ENCODE measurements at regions not wholly inside any gene's neighbourhood (a gene's known extent, or its start where the extent isn't known, plus 50 kb on each side); places are given as distances from the start of the nearest gene placed in this dataset.
"Not testable (repeated sequence)": the region's sequence is repeated elsewhere in the genome, so short reads cannot be mapped to it uniquely, and the experiment has no call there.

DNA sequence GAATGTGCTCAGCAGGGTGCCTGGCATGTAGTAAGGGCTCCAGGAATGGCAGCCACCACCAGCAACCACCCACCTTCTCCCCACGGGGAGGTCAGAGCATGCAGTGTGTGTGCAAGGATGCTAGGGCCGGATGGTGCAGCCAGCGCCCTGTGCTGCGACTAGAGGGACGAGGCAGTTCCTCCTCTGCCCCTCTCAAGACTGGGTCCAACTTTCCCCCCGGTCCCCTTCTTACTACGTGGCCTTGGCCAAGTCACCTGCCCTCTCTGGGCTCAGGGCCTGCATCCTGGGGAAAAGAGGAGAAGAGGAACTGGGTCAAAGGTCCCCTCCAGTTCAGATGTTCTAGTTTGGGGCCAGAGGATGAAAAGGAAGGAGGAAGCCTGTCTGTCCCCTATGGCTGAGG, 71.6 kb upstream of the TARDBP start:
- H3K36me3 Mint-ChIP-seq (ENCODE audit: low read depth) = no peaks in the 10 kb centered on the region
- H3K9me3 Mint-ChIP-seq = no peaks in the 10 kb centered on the region
- H3K4me1 Mint-ChIP-seq (ENCODE audit: low read depth) = peaks cover 39% of the 10 kb centered on the region
- H3K27me3 Mint-ChIP-seq = peaks cover 53% of the 10 kb centered on the region
- intact Hi-C loops (cut with micrococcal nuclease) = no loop called here
- no peak overlapping the region for H3K27ac Mint-ChIP-seq
- no peak overlapping the region for H3K4me3 Mint-ChIP-seq

DNA sequence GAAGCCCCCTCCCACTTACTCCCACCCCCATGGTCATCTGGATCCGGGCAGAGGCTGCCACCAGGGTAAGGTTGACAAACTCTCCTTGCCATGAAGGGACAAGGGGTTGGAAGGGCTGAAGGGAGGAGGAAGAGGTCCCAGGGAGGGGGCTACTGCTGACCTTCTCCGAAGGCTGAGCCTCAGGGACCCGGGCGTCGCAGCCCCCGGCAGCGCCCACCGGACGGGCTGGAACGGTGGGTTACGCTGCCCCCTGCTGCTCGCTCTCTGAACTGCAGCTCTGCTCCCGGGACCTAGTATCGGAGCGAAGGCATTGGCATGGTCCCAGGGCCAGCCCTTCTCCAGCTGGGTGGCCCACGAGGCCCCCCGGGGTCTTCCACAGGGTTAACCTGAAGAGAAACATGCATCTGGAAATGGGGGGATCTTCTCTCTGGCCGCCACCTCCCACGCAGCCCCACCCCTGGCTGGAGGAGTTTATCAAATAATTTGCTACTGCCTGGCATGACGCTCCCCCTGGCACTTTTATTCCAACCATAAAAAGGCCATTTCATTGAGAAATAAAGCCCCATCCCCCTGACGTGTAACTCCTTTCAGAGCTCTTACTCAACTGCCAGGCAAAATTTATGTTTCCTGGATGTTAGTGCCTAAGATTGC, 70.4 kb upstream of the TARDBP start:
- intact Hi-C loops (cut with micrococcal nuclease) = loop anchor here (1.0 kb wide), 1 partner anchor 436 kb away; no protein-coding TSS in a partner anchor

DNA sequence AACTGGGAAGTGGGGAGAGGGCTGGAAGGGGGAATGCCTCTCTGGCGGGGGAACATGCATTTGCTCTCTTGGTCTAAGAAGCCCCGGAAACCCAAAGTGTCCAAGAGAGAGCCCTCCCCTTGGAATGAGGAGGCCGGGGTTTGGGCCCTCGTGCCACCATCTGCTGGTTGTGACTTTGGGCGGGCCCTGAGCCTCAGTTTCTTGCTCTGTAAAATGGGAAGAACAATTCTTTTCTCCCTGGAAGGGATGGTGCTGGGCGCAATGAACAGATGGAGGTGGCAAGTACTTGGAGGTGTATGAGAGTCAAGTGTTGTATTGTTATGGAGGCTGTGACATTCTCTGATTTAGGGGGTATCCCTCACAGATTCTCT, 69.9 kb upstream of the TARDBP start:
- intact Hi-C loops (cut with micrococcal nuclease) = loop anchor here (1.0 kb wide), 1 partner anchor 436 kb away; no protein-coding TSS in a partner anchor
- H3K27ac Mint-ChIP-seq = no peak overlapping the region
- peaks cover 53% of the 10 kb centered on the region for H3K27me3 Mint-ChIP-seq
- no peaks in the 10 kb centered on the region for H3K36me3 Mint-ChIP-seq (ENCODE audit: low read depth)
- H3K9me3 Mint-ChIP-seq = no peaks in the 10 kb centered on the region
- peaks cover 39% of the 10 kb centered on the region for H3K4me1 Mint-ChIP-seq (ENCODE audit: low read depth)
- H3K4me3 Mint-ChIP-seq = no peak overlapping the region

More for the DNA sequence above, 70.4 kb upstream of the TARDBP start:
- H3K27me3 Mint-ChIP-seq = peaks cover 53% of the 10 kb centered on the region
- no peak overlapping the region for H3K27ac Mint-ChIP-seq
- H3K4me1 Mint-ChIP-seq (ENCODE audit: low read depth) = peaks cover 39% of the 10 kb centered on the region
- H3K4me3 Mint-ChIP-seq = no peak overlapping the region
- no peaks in the 10 kb centered on the region for H3K9me3 Mint-ChIP-seq
- H3K36me3 Mint-ChIP-seq (ENCODE audit: low read depth) = no peaks in the 10 kb centered on the region

DNA sequence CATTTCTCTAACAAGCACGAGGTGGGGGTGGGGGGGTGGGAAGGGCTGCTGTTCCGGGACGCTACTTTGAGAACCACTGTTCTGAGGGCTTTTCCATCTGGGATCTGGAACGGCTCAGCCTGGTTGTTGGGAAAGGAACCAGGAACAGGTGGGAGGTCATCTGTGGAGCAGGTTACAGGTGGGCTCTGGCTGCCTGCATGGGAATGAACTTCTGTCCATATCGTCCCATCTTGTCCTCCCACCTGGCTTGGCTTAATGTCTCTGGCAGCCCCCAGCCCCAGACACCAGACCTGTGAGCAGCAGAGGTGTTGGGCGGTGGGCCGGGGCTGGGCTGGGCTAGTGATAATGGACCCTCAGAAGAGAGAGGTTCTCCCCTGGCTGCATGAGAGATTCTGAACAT, 69.4 kb upstream of the TARDBP start:
- peaks cover 39% of the 10 kb centered on the region for H3K4me1 Mint-ChIP-seq (ENCODE audit: low read depth)
- peaks cover 53% of the 10 kb centered on the region for H3K27me3 Mint-ChIP-seq
- H3K36me3 Mint-ChIP-seq (ENCODE audit: low read depth) = no peaks in the 10 kb centered on the region
- intact Hi-C loops (cut with micrococcal nuclease) = no loop called here
- no peaks in the 10 kb centered on the region for H3K9me3 Mint-ChIP-seq
- no peak overlapping the region for H3K4me3 Mint-ChIP-seq
- no peak overlapping the region for H3K27ac Mint-ChIP-seq

DNA sequence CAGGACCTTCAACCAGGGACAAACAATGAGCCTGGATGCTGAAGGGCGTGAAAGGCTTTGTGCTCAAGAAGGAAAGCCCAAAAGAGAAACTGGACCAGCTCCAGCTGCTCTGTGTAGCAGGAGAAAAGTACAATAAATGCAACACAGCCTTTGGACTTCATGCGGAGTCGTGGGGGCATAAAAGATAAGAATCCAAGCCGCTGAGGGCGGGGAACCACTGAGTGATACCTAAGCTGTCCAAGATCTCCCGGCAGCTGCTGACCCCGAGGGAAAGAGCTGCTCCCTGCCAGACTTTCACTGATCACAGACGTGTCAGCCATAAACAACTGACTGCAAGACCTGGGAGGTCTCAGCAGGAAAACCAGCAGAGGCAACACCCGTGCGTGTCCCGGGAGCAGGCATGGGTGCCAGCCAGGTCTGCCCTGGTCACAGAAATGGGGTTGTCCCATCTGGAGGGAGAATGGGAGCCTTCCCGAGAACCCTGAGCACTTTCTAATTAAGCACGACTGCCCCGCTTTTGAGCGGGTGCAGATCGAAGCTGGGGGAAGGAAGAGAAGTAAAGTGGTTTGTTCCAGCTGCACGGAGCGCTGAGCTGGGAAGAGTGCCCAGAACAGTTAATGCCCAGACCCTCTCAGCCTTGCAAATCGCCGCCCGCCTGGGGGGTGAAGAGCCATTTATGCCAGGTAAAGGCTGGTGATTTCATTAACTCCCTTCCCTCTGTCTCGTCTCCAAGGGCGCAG, 68.3 kb upstream of the TARDBP start:
- peak overlapping the region; percentile 12 for H3K27ac Mint-ChIP-seq
- no peaks in the 10 kb centered on the region for H3K36me3 Mint-ChIP-seq (ENCODE audit: low read depth)
- peaks cover 39% of the 10 kb centered on the region for H3K4me1 Mint-ChIP-seq (ENCODE audit: low read depth)
- H3K27me3 Mint-ChIP-seq = peaks cover 50% of the 10 kb centered on the region
- peak overlapping the region; percentile 68 for H3K4me3 Mint-ChIP-seq
- intact Hi-C loops (cut with micrococcal nuclease) = no loop called here
- H3K9me3 Mint-ChIP-seq = no peaks in the 10 kb centered on the region

DNA sequence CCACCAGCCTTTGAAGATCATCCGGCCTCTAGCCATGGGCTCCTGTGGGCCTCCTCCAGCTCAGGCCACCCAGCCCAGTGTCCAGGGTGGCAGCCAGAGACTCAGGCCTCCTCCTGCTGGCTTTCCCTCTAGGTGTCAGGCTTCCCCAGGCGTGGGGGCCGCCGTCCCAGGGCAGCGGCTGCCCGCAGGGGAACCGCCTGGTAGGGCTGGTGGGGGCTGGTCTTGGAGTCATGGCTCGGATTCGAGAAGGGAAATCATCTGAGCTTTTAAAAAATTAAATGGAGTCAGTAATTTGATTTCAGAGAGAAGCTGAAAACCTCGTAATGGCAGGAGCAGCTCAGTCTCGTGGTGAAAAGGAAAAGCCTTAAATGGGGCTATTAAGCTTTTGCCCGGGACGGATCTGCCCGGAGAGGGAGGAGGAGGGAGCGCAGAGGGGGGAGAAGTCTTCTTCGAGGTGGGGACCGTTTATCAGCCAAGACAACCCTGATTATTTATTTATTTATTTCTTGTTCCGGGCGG, 66.4 kb upstream of the TARDBP start:
- no peaks in the 10 kb centered on the region for H3K9me3 Mint-ChIP-seq
- intact Hi-C loops (cut with micrococcal nuclease) = no loop called here
- peaks cover 38% of the 10 kb centered on the region for H3K27me3 Mint-ChIP-seq
- peaks cover 23% of the 10 kb centered on the region for H3K4me1 Mint-ChIP-seq (ENCODE audit: low read depth)
- no peaks in the 10 kb centered on the region for H3K36me3 Mint-ChIP-seq (ENCODE audit: low read depth)
- H3K4me3 Mint-ChIP-seq = no peak overlapping the region
- H3K27ac Mint-ChIP-seq = no peak overlapping the region

DNA sequence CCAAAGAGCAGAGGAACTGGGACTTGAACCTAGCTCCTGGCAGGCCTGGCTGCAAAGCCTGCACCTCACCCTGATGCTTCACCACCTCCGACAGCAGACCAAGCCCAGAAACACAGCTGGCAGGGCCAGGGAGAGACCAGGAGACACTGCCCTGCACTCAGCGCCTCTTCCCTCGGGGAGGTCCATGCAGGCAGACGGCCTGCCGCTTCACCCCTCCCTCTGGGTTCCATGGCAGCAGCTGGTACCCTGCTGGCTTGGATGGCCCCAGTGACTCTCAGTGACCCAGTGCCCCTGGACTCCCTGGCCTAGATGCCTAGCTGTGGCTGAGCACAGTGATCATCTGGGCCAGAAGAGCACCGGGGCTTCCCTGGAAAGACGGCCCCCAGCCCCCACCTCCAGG, 65.3 kb upstream of the TARDBP start:
- Mint-ChIP-seq H3K9me3 (no peaks in the 10 kb centered on the region), H3K27ac (no peak overlapping the region), H3K36me3 (ENCODE audit: low read depth) (no peaks in the 10 kb centered on the region), H3K4me1 (ENCODE audit: low read depth) (peaks cover 18% of the 10 kb centered on the region), H3K27me3 (peaks cover 32% of the 10 kb centered on the region), H3K4me3 (no peak overlapping the region)
- intact Hi-C loops (cut with micrococcal nuclease) = no loop called here

DNA sequence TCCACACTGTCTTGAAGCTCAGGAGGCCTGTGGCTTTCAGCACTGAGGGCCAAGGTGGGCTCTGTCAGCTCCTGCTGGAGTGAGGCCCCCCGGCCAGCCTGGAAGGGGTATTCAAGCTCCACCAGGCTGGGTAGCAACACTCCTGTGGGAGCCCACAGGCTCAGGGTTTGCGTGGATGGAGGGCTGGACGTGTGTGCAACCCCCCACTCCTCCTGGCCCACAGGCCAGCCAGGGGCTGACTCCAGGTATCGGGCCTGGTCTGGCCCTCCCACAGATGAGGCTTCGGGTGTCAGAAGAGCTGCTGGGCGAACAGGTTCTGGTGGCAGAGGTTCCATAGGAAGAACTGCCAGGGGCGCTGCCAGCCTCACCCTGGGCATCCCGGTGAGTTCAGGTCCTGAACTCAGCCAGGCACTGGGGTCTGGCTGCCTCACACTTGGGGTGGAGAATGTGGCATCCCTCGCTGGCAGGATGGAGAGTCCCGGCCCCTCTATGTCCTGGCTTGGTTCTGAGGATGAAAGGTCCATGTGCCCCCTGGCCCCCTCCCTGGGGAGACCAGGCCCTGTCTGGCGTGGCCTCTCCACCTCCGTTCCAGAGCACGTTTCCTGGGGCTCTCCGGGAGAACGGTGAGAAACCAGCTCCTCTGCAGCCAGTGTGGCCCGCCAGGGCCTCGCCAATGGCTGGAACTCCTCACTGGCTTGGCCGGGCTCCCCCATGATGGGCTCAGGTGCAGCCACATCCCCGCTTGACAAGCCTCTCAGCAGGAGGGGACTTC, 64.6 kb upstream of the TARDBP start:
- no peak overlapping the region for H3K4me3 Mint-ChIP-seq
- no peaks in the 10 kb centered on the region for H3K9me3 Mint-ChIP-seq
- peaks cover 26% of the 10 kb centered on the region for H3K27me3 Mint-ChIP-seq
- no peak overlapping the region for H3K27ac Mint-ChIP-seq
- H3K4me1 Mint-ChIP-seq (ENCODE audit: low read depth) = peaks cover 19% of the 10 kb centered on the region
- H3K36me3 Mint-ChIP-seq (ENCODE audit: low read depth) = no peaks in the 10 kb centered on the region
- intact Hi-C loops (cut with micrococcal nuclease) = no loop called here

DNA sequence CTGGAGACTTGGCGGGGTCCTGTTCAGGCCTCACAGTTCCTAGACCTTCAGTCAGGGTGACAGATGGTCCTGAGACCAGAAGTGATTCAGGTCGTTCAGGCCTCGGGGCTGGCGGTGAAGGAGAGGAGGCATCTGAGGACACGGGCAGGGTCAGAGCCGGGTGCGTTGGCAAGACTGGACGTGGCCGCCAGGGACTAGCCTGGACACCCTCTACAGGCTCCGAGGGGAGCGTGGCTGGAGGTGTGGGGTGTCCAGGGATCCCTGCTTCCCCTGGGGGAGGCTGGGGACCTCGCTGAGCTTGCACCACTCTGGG, 64.0 kb upstream of the TARDBP start:
- intact Hi-C loops (cut with micrococcal nuclease) = no loop called here
- no peak overlapping the region for H3K4me3 Mint-ChIP-seq
- peaks cover 19% of the 10 kb centered on the region for H3K4me1 Mint-ChIP-seq (ENCODE audit: low read depth)
- H3K9me3 Mint-ChIP-seq = peaks cover under 1% of the 10 kb centered on the region
- H3K27me3 Mint-ChIP-seq = peaks cover 21% of the 10 kb centered on the region
- no peaks in the 10 kb centered on the region for H3K36me3 Mint-ChIP-seq (ENCODE audit: low read depth)
- no peak overlapping the region for H3K27ac Mint-ChIP-seq

DNA sequence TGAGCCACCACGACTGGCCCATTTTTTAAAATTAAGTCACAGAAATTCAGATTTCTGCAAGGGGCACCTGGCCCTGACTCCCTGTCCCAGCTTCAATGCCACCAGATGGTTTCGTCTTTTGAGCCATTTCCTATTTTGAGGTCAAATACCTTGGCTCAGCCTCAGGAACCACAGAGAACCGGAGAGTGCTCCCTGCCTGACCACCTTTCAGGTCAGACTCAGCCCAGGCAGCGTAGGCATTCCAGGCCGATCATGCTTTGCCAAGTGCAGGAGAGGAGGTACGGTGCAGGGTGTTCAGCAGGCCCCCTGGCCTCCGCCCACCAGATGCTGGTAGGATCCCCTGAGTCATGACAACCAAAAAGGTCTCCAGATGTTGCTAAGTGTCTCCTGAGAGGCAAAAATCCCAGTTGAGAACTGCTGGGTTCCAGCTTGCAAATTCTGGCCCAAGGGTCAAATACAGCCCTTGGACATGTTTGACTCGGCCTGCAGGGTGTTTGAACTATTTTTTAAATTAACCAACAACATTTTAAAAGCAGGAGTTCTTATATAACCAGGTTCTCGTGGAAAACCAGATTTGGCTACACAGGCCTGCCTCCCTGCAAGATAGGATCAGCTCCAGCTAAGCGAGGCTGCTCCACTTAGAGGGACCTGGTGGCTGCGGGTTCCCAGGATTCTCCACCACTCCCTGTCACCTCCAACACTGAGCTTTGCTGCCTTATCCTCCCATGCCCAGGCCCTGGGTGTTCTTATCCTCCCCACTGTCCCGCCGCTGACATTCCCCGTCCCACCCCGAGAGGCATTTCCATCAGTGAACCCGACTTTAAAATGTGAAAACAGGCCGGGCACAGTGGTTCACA, 61.9 kb upstream of the TARDBP start:
- Mint-ChIP-seq H3K9me3 (peaks cover 8% of the 10 kb centered on the region), H3K4me1 (ENCODE audit: low read depth) (peaks cover 6% of the 10 kb centered on the region)
- intact Hi-C loops (cut with micrococcal nuclease) = no loop called here

DNA sequence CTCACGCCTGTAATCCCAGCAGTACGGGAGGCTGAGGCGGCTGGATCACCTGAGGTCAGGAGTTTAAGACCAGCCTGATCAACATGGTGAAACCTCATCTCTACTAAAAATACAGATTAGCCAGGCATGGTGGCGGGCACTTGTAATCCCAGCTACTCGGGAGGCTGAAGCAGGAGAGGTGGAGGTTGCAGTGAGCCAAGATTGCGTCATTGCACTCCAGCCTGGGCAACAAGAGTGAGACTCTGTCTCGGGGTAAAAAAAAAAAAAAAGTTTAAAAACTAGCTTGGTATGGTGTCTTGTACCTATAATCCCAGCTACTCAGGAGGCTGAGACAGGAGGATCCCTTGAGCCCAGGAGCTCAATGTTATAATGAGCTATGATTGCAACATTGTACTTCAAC, 61.2 kb upstream of the TARDBP start:
- H3K9me3 Mint-ChIP-seq; intact Hi-C loops (cut with micrococcal nuclease); H3K27ac Mint-ChIP-seq; H3K4me1 Mint-ChIP-seq (ENCODE audit: low read depth); H3K27me3 Mint-ChIP-seq; H3K4me3 Mint-ChIP-seq; H3K36me3 Mint-ChIP-seq (ENCODE audit: low read depth): not testable (repeated sequence)

More for the DNA sequence above, 61.9 kb upstream of the TARDBP start:
- no peaks in the 10 kb centered on the region for H3K36me3 Mint-ChIP-seq (ENCODE audit: low read depth)
- no peak overlapping the region for H3K27ac Mint-ChIP-seq
- peaks cover 4% of the 10 kb centered on the region for H3K27me3 Mint-ChIP-seq
- H3K4me3 Mint-ChIP-seq = no peak overlapping the region

DNA sequence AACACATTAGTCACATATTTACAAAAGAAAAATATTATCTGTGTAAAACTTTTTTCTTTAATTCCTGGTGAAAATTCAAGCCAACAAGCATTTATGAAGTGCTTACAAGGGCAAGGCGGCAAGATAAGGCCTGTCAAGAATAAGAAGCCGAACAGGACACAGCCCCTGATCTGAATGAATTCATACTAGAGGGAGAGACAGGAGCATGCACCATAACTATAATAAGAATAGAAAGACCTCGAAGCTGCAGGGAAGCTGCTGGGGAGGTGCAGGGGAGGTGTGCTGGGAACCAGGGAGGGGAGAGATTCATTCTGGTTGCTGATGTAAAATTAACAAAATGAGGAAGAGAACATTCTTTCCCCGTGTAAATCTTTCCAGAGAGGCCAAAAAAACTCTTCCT, 60.5 kb upstream of the TARDBP start:
- Mint-ChIP-seq H3K4me3 (no peak overlapping the region), H3K36me3 (ENCODE audit: low read depth) (no peaks in the 10 kb centered on the region), H3K27me3 (peaks cover 2% of the 10 kb centered on the region), H3K9me3 (peaks cover 8% of the 10 kb centered on the region), H3K4me1 (ENCODE audit: low read depth) (peaks cover 11% of the 10 kb centered on the region), H3K27ac (no peak overlapping the region)
- intact Hi-C loops (cut with micrococcal nuclease) = no loop called here

DNA sequence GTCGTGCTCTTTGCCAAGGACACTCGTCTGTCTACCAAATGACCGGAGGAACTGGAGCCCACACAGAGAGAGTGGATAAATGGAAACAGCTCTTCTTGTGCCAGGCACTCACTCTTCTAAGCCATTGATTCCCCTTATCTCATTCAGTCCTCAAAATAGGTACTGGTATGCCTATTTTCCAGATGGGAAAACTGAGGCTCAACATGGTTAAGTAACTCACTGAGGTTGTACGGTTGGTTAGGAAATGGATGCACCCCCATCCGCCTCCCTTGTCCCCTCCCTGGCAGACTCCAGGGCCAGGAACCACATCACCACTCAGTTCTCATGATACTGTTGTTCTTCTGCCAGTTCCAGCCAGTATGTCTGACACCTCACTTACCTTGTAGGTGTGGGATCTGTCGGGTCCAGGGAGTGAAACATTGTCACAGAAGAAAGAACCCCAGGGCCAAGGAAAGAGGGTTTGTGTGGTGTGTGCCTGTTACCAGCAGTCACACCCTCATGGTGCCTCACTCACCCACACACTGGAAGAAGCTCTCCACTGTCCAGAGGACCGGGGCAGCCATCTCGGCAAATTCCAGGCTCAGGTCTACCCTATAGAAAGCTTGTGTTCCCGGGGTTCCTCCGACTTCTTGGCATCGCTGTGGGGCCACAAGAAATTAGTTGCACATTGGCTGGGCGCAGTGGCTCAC, 58.8 kb upstream of the TARDBP start:
- Mint-ChIP-seq H3K27me3 (peaks cover 2% of the 10 kb centered on the region), H3K27ac (no peak overlapping the region), H3K9me3 (peaks cover 8% of the 10 kb centered on the region), H3K36me3 (ENCODE audit: low read depth) (no peaks in the 10 kb centered on the region), H3K4me1 (ENCODE audit: low read depth) (peaks cover 20% of the 10 kb centered on the region), H3K4me3 (no peak overlapping the region)
- intact Hi-C loops (cut with micrococcal nuclease) = no loop called here
